ENCODE measurements at regions not wholly inside any gene's neighbourhood (a gene's known extent, or its start where the extent isn't known, plus 50 kb on each side); places are given as distances from the start of the nearest gene placed in this dataset.

DNA sequence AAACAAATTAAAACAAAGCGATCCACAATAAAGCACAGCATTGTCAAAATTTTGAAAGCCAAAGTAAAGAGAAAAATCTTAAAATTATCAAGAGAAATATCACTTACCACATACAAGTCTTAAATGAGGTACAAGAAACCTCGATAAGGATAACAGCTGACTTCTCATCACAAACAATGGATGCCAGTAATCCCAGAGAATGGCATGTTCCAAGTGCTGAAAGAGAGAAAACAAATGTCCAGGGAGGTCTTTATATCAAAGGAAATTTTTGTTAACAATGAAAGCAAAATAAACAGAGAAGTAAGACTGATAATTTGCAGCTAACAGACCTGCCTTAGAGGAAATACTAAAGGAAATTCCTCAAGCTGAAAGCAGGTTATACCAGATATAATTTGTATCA lies 460.4 kb upstream of the HS3ST1 start:
- Histone ChIP-seq H3K27ac (ENCODE audit: low read depth, low read length) (no peak overlapping the region), H3K27me3 (ENCODE audit: insufficient read depth, low read length) (no peaks in the 10 kb centered on the region), H2AFZ (ENCODE audit: low read depth, low read length, poor library complexity, severe bottlenecking) (no peak overlapping the region), H3K36me3 (ENCODE audit: control insufficient read depth in 1 of 2, insufficient read depth in 2 of 2, low read length in 2 of 2) (no peaks in the 10 kb centered on the region), H3K4me3 (replicated peaks in 1 of 2; ENCODE audit: low read depth in 1 of 2, low read length in 2 of 2) (no peak overlapping the region), H3K79me2 (ENCODE audit: insufficient read depth, low read length) (no peaks in the 10 kb centered on the region), H3K9ac (ENCODE audit: low read length) (no peak overlapping the region), H3K4me2 (ENCODE audit: low read length) (no peak overlapping the region), H3K4me1 (ENCODE audit: control insufficient read depth in 1 of 2, insufficient read depth in 2 of 2, low read length in 2 of 2) (no peaks in the 10 kb centered on the region), H3K9me2 (ENCODE audit: insufficient read depth) (no peaks in the 10 kb centered on the region; the same call in 1 of the 2 replicates), H4K20me1 (ENCODE audit: insufficient read depth) (no peaks in the 10 kb centered on the region), H3K9me3 (ENCODE audit: control insufficient read depth in 1 of 2, insufficient read depth in 1 of 2, low read depth in 1 of 2, low read length in 2 of 2) (no peaks in the 10 kb centered on the region)
- ChIA-PET RAD21 (ENCODE audit: low non-redundant PET in 1 of 2, low total read pairs in 2 of 2, uncharacterized antibody in 2 of 2, unreplicated experiment in 2 of 2) (no interaction called here), CTCF (no interaction called here), POLR2A (no interaction called here)
- DNase-seq (ENCODE audit: low read depth, low spot score) (no peak), ATAC-seq (no peak)
- intact Hi-C loops (cut with micrococcal nuclease), result no loop called here
- BruUV-seq (replicated peaks), result no TSS peak
- TF ChIP-seq SP1 (IDR thresholded peaks at IDR 0.05; ENCODE audit: low read depth) (no peak), TCF7L2 (IDR thresholded peaks at IDR 0.05; ENCODE audit: borderline replicate concordance, extremely low read depth, insufficient read depth, insufficient read length) (no peak), CEBPB (IDR thresholded peaks at IDR 0.05; ENCODE audit: low read depth) (no peak), ZFX (IDR thresholded peaks at IDR 0.05) (no peak), POLR2AphosphoS5 (IDR thresholded peaks at IDR 0.05; ENCODE audit: low read depth, low read length) (no peak), EGR1 (IDR thresholded peaks at IDR 0.05; ENCODE audit: low read depth) (no peak)

DNA sequence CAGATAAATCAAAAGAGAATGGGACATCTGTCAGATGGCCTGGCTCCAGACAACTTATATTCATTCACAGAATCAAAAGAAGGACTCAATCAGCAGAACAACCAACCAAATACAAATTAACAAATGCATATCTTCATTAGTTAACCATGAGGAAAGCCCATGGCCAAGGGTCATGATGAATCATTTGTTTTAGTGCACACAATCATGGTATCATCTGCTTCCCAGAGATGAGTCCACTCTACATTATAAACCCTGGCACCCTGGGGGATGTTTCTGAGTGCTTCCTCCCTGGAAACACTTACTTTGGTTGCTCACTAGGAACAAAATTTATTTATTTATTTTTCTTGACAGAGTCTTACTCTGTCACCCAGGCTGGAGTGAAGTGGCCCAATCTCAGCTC lies 453.3 kb upstream of the HS3ST1 start:
- H3K9ac ChIP-seq (ENCODE audit: low read length), result no peak overlapping the region
- intact Hi-C loops (cut with micrococcal nuclease), result no loop called here
- no peaks in the 10 kb centered on the region for H3K79me2 ChIP-seq (ENCODE audit: insufficient read depth, low read length)
- ChIA-PET CTCF (no interaction called here), POLR2A (no interaction called here), RAD21 (ENCODE audit: low non-redundant PET in 1 of 2, low total read pairs in 2 of 2, uncharacterized antibody in 2 of 2, unreplicated experiment in 2 of 2) (no interaction called here)
- H4K20me1 ChIP-seq (ENCODE audit: insufficient read depth), result no peaks in the 10 kb centered on the region
- no peak overlapping the region for H3K4me3 ChIP-seq (replicated peaks in 1 of 2; ENCODE audit: low read depth in 1 of 2, low read length in 2 of 2)
- DNase-seq (ENCODE audit: low read depth, low spot score), result no peak
- H3K9me3 ChIP-seq (ENCODE audit: control insufficient read depth in 1 of 2, insufficient read depth in 1 of 2, low read depth in 1 of 2, low read length in 2 of 2), result no peaks in the 10 kb centered on the region
- H3K36me3 ChIP-seq (ENCODE audit: control insufficient read depth in 1 of 2, insufficient read depth in 2 of 2, low read length in 2 of 2), result no peaks in the 10 kb centered on the region
- BruUV-seq (replicated peaks), result no TSS peak
- no peaks in the 10 kb centered on the region for H3K4me1 ChIP-seq (ENCODE audit: control insufficient read depth in 1 of 2, insufficient read depth in 2 of 2, low read length in 2 of 2)
- no peaks in the 10 kb centered on the region for H3K27me3 ChIP-seq (ENCODE audit: insufficient read depth, low read length)
- no peak overlapping the region for H2AFZ ChIP-seq (ENCODE audit: low read depth, low read length, poor library complexity, severe bottlenecking)
- no peak for ATAC-seq
- H3K4me2 ChIP-seq (ENCODE audit: low read length), result no peak overlapping the region
- no peak overlapping the region for H3K27ac ChIP-seq (ENCODE audit: low read depth, low read length)
- TF ChIP-seq JUND (IDR thresholded peaks at IDR 0.05) (no peak), SRF (IDR thresholded peaks at IDR 0.05; ENCODE audit: low read depth) (no peak), ELF1 (IDR thresholded peaks at IDR 0.05; ENCODE audit: borderline replicate concordance, low read depth) (no peak), SP1 (IDR thresholded peaks at IDR 0.05; ENCODE audit: low read depth) (no peak), RAD21 (IDR thresholded peaks at IDR 0.05; ENCODE audit: low read depth) (no peak), POLR2AphosphoS5 (IDR thresholded peaks at IDR 0.05; ENCODE audit: low read depth, low read length) (no peak), ZNF274 (IDR thresholded peaks at IDR 0.05; ENCODE audit: low read depth, low read length) (no peak), CEBPB (IDR thresholded peaks at IDR 0.05; ENCODE audit: low read depth) (no peak), EGR1 (IDR thresholded peaks at IDR 0.05; ENCODE audit: low read depth) (no peak)
- TF ChIP-seq, protein P1, sequence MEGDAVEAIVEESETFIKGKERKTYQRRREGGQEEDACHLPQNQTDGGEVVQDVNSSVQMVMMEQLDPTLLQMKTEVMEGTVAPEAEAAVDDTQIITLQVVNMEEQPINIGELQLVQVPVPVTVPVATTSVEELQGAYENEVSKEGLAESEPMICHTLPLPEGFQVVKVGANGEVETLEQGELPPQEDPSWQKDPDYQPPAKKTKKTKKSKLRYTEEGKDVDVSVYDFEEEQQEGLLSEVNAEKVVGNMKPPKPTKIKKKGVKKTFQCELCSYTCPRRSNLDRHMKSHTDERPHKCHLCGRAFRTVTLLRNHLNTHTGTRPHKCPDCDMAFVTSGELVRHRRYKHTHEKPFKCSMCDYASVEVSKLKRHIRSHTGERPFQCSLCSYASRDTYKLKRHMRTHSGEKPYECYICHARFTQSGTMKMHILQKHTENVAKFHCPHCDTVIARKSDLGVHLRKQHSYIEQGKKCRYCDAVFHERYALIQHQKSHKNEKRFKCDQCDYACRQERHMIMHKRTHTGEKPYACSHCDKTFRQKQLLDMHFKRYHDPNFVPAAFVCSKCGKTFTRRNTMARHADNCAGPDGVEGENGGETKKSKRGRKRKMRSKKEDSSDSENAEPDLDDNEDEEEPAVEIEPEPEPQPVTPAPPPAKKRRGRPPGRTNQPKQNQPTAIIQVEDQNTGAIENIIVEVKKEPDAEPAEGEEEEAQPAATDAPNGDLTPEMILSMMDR (IDR thresholded peaks at IDR 0.05 in 2 of 3, conservative IDR thresholded peaks at IDR 0.05 in 1 of 3; ENCODE audit: borderline replicate concordance in 1 of 3, insufficient read depth in 1 of 3, low read depth in 2 of 3, low read length in 2 of 3), result no peak
- TF ChIP-seq, protein P2, sequence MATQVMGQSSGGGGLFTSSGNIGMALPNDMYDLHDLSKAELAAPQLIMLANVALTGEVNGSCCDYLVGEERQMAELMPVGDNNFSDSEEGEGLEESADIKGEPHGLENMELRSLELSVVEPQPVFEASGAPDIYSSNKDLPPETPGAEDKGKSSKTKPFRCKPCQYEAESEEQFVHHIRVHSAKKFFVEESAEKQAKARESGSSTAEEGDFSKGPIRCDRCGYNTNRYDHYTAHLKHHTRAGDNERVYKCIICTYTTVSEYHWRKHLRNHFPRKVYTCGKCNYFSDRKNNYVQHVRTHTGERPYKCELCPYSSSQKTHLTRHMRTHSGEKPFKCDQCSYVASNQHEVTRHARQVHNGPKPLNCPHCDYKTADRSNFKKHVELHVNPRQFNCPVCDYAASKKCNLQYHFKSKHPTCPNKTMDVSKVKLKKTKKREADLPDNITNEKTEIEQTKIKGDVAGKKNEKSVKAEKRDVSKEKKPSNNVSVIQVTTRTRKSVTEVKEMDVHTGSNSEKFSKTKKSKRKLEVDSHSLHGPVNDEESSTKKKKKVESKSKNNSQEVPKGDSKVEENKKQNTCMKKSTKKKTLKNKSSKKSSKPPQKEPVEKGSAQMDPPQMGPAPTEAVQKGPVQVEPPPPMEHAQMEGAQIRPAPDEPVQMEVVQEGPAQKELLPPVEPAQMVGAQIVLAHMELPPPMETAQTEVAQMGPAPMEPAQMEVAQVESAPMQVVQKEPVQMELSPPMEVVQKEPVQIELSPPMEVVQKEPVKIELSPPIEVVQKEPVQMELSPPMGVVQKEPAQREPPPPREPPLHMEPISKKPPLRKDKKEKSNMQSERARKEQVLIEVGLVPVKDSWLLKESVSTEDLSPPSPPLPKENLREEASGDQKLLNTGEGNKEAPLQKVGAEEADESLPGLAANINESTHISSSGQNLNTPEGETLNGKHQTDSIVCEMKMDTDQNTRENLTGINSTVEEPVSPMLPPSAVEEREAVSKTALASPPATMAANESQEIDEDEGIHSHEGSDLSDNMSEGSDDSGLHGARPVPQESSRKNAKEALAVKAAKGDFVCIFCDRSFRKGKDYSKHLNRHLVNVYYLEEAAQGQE (IDR thresholded peaks at IDR 0.05; ENCODE audit: low read depth), result no peak
- H3K9me2 ChIP-seq (ENCODE audit: insufficient read depth), result no peaks in the 10 kb centered on the region
